Colonic mucosa (tissue), 4 donors: ENCODE measurements at regions not wholly inside any gene's neighbourhood (a gene's known extent, or its start where the extent isn't known, plus 50 kb on each side); places are given as distances from the start of the nearest gene placed in this dataset.
A peak's percentile ranks its signal among the peaks of the same experiment; 100 is the strongest.

ENCODE experiments used
- DNase-seq: peaks from one replicate; pipeline ENCODE4 v3.0.0-alpha.2; 2020
- H3K27ac ChIP-seq: fragments of 200-600 bp; one replicate; pipeline ENCODE4 v1.8.0; 2021
- H3K27me3 ChIP-seq: fragments of 200-600 bp; one replicate; pipeline ENCODE4 v1.8.0; 2021
- H3K36me3 ChIP-seq: fragments of 200-600 bp; one replicate; pipeline ENCODE4 v1.8.0; 2021
- H3K4me1 ChIP-seq: fragments of 200-600 bp; one replicate; pipeline ENCODE4 v1.8.0; 2021; ENCODE audit warnings: mild to moderate bottlenecking
- H3K4me3 ChIP-seq: fragments of 200-600 bp; one replicate; pipeline ENCODE4 v1.8.0; 2021
- H3K9ac ChIP-seq, 2 donors: one replicate each; pipeline ENCODE4 v1.7.0; 2013; ENCODE audit warnings: control low read depth in 2 of 2, low read depth in 2 of 2, low read length in 2 of 2
- H3K9me3 ChIP-seq: fragments of 200-600 bp; one replicate; pipeline ENCODE4 v1.8.0; 2021
- intact Hi-C: fragments of 100-400 bp; cut with DNase I; formaldehyde crosslinking; loops from one replicate; pipeline ENCODE4 v1.14.1; 2022
- TF ChIP-seq, protein P1 (sequence below): fragments of 200-600 bp; IDR thresholded peaks from one replicate; pipeline ENCODE4 v1.8.0; 2022; ENCODE audit warnings: antibody characterized with exemption, mild to moderate bottlenecking
- donor health status: healthy.
- donor health status: DM: no; HTN: no; CAD: no.
- donor health status: DM: no; HTN: no; CAD: no.

DNA sequence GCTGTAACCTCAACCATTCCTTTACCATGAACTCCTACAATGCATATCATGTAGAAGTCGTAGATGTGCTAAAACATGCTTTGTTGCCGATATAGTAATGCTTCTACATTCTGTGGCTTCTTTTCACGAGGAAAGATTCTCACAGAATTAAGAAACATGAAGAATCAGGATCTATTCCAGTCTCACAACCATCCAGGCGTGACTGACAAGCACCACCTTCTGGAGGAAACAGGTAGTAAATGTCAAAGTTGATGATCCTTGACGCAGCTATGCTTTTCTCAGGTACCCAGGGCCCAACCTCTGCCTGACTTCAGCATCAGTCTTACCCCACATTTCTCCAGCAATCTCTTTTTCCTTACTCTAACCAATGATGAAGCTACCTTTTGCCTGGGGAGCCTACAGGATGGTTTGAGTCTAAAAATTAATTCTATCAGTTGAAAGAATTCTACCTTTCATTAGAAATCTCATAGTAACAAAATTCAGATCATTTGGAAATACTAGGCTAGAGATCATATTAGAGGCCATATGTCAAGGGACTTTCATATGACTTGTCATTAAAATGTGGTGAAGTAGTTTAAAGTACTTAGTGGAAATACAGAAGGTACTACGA lies 123.3 kb upstream of the RND3 start:
- TF ChIP-seq, protein P1, sequence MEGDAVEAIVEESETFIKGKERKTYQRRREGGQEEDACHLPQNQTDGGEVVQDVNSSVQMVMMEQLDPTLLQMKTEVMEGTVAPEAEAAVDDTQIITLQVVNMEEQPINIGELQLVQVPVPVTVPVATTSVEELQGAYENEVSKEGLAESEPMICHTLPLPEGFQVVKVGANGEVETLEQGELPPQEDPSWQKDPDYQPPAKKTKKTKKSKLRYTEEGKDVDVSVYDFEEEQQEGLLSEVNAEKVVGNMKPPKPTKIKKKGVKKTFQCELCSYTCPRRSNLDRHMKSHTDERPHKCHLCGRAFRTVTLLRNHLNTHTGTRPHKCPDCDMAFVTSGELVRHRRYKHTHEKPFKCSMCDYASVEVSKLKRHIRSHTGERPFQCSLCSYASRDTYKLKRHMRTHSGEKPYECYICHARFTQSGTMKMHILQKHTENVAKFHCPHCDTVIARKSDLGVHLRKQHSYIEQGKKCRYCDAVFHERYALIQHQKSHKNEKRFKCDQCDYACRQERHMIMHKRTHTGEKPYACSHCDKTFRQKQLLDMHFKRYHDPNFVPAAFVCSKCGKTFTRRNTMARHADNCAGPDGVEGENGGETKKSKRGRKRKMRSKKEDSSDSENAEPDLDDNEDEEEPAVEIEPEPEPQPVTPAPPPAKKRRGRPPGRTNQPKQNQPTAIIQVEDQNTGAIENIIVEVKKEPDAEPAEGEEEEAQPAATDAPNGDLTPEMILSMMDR, result peak; percentile 61
- DNase-seq, result peak; percentile 37
- H3K9ac ChIP-seq, result no peak overlapping the region
- H3K4me1 ChIP-seq, result no peaks in the 10 kb centered on the region
- H3K27ac ChIP-seq, result no peak overlapping the region
- no peaks in the 10 kb centered on the region for H3K9me3 ChIP-seq
- H3K27me3 ChIP-seq, result no peaks in the 10 kb centered on the region
- H3K36me3 ChIP-seq, result no peaks in the 10 kb centered on the region
- H3K4me3 ChIP-seq, result no peak overlapping the region
- intact Hi-C loops, result loop anchor here (5.0 kb wide), 1 partner anchor 1013 kb away; no protein-coding TSS in a partner anchor

- intact Hi-C loops, result loop anchor here (5.0 kb wide), 1 partner anchor 1013 kb away; no protein-coding TSS in a partner anchor
- H3K27me3 ChIP-seq, result no peaks in the 10 kb centered on the region
- no peak for DNase-seq
- H3K9me3 ChIP-seq, result no peaks in the 10 kb centered on the region
- no peaks in the 10 kb centered on the region for H3K36me3 ChIP-seq
- TF ChIP-seq, protein P1, result no peak
- no peak overlapping the region for H3K27ac ChIP-seq
- no peaks in the 10 kb centered on the region for H3K4me1 ChIP-seq
- no peak overlapping the region for H3K9ac ChIP-seq
- no peak overlapping the region for H3K4me3 ChIP-seq
Measured at GRCh38 chr2:150609831-150610582, 122.5 kb upstream of the RND3 start.

GRCh38 chr2:150608341-150608740 lies 120.9 kb upstream of the RND3 start:
- Histone ChIP-seq H3K27me3 (no peaks in the 10 kb centered on the region), H3K27ac (no peak overlapping the region), H3K9me3 (no peaks in the 10 kb centered on the region), H3K36me3 (no peaks in the 10 kb centered on the region), H3K4me3 (no peak overlapping the region), H3K4me1 (no peaks in the 10 kb centered on the region), H3K9ac (no peak overlapping the region)
- DNase-seq, result no peak
- intact Hi-C loops, result no loop called here
- TF ChIP-seq, protein P1, result no peak

- Histone ChIP-seq H3K27me3 (no peaks in the 10 kb centered on the region), H3K27ac (no peak overlapping the region), H3K36me3 (no peaks in the 10 kb centered on the region), H3K9me3 (no peaks in the 10 kb centered on the region), H3K4me1 (no peaks in the 10 kb centered on the region), H3K4me3 (no peak overlapping the region), H3K9ac (no peak overlapping the region)
- TF ChIP-seq, protein P1, result no peak
- DNase-seq, result no peak
- intact Hi-C loops, result no loop called here
Measured at GRCh38 chr2:150607390-150607811, 119.9 kb upstream of the RND3 start.

- H3K9me3 ChIP-seq, result no peaks in the 10 kb centered on the region
- no peak overlapping the region for H3K9ac ChIP-seq
- no peak overlapping the region for H3K27ac ChIP-seq
- no peaks in the 10 kb centered on the region for H3K27me3 ChIP-seq
- no peak overlapping the region for H3K4me3 ChIP-seq
- intact Hi-C loops, result no loop called here
- no peaks in the 10 kb centered on the region for H3K36me3 ChIP-seq
- no peak for DNase-seq
- TF ChIP-seq, protein P1, result no peak
- H3K4me1 ChIP-seq, result peaks cover under 1% of the 10 kb centered on the region
Measured at GRCh38 chr2:150606380-150607060, 119.1 kb upstream of the RND3 start.
